ENCODE measurements at regions not wholly inside any gene's neighbourhood (a gene's known extent, or its start where the extent isn't known, plus 50 kb on each side); places are given as distances from the start of the nearest gene placed in this dataset.

DNA sequence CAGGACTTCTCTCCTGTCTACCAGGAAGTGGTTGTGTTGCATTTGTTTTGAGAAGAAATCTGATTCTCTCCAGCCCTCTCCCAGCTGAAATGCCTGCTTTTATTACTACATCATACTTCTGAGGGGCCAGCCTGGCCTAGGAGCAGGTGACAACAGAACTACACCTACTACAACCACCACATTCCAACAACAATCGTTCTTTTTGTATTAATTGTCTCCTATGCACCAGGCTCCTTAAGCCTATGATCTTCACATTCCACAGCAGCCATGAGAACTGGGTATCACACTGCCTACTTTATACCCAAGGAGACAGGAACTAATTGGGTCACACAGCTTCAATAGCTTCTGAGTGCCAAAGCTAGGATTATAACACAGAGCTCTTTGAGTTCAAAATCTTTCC lies 167.7 kb downstream of the TDRD15 start:
- DNase-seq (ENCODE audit: low read depth): peak; percentile 79
- TF ChIP-seq, protein P1, sequence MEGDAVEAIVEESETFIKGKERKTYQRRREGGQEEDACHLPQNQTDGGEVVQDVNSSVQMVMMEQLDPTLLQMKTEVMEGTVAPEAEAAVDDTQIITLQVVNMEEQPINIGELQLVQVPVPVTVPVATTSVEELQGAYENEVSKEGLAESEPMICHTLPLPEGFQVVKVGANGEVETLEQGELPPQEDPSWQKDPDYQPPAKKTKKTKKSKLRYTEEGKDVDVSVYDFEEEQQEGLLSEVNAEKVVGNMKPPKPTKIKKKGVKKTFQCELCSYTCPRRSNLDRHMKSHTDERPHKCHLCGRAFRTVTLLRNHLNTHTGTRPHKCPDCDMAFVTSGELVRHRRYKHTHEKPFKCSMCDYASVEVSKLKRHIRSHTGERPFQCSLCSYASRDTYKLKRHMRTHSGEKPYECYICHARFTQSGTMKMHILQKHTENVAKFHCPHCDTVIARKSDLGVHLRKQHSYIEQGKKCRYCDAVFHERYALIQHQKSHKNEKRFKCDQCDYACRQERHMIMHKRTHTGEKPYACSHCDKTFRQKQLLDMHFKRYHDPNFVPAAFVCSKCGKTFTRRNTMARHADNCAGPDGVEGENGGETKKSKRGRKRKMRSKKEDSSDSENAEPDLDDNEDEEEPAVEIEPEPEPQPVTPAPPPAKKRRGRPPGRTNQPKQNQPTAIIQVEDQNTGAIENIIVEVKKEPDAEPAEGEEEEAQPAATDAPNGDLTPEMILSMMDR (conservative IDR thresholded peaks at IDR 0.05; ENCODE audit: low read depth, low read length): no peak
- H3K4me3 ChIP-seq (ENCODE audit: low read length): no peak overlapping the region

DNA sequence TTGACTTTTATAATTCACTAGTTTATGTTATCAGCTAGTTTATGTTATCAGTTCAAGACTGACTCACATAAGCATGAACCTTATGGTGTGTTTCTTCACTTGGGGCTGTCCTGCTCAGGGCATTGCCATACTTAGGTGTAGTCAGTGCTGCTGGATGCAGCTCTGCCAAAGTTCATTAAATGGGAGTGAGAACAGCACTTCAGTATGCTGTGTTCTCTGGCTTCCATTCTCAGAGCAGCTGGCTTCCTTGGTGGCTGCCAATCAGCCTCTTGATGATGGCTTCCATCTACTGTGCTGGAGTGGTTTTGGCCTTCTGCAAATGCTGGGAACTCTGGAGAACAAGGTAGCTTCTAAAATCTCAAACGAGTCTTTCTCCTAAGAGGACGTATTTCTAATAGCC lies 170.7 kb downstream of the TDRD15 start:
- TF ChIP-seq, protein P1 (conservative IDR thresholded peaks at IDR 0.05; ENCODE audit: low read depth, low read length): no peak
- DNase-seq (ENCODE audit: low read depth): no peak
- no peak overlapping the region for H3K4me3 ChIP-seq (ENCODE audit: low read length)

DNA sequence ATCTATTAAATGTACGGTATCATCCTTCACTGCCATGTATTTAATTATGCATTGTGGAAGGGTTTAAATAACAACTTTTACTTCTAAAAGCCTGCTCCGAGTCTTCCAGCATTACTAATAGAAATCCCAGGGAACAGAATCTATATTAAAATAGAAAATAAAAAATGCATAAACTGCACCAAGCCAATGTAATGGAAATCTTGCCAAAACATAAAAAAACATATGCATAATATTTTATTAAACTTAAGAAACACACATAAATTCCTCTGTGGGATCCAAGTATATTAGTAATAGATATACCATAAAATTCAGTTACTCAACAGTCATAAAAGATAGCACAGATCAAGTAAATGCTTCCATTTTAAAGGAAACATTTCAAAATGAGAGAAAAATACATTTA lies 175.6 kb downstream of the TDRD15 start:
- no peak overlapping the region for H3K4me3 ChIP-seq (ENCODE audit: low read length)
- TF ChIP-seq, protein P1 (conservative IDR thresholded peaks at IDR 0.05; ENCODE audit: low read depth, low read length): no peak
- no peak for DNase-seq (ENCODE audit: low read depth)

DNA sequence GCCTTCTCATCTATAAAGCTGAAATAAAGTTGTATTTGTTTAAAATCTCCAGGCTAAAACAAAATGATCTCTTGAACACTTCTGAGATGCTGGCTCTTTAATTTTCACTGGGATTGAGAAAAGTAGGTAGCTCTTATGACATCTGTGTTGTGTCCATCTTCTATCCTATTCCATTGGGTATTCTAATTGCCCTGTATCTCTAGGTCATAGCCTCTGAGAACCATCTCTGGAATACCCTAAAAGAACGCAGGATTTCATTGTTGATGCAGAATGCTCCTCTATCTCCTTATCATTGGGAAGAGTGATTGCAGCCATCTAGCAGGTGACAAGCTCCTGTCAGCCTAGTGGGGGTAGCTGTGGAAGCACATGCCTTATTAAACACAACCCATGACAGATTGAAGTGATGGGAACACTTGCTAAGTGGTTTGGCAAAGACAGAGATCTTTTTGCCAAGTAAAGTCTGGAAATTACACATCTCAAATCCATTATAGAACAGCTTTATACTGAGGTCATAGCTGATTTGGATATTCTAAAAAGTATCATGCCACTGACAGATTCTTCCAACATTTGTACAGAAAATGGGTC lies 178.2 kb downstream of the TDRD15 start:
- no peak for DNase-seq (ENCODE audit: low read depth)
- TF ChIP-seq, protein P1 (conservative IDR thresholded peaks at IDR 0.05; ENCODE audit: low read depth, low read length): no peak

DNA sequence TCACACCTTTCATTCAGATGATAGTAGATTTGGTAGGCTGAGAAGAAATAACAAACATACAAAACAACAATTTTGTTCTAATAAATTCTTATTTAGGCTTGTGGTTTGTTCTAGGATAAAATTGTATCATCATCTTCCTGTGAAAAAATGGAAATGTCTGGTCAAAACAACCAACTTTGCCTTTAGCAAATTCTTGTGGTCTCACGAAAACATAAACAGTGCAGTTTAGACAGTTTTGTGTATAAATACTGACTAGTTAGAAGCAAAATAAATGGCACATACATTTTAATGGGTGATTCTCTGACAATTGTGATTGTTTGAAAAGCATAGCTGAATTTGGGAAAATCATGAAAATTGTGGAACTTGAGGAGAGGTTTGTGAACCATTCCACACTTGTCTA lies 180.1 kb downstream of the TDRD15 start:
- no peak overlapping the region for H3K4me3 ChIP-seq (ENCODE audit: low read length)
- DNase-seq (ENCODE audit: low read depth): no peak
- TF ChIP-seq, protein P1 (conservative IDR thresholded peaks at IDR 0.05; ENCODE audit: low read depth, low read length): no peak

More for the DNA sequence above, 178.2 kb downstream of the TDRD15 start:
- no peak overlapping the region for H3K4me3 ChIP-seq (ENCODE audit: low read length)

DNA sequence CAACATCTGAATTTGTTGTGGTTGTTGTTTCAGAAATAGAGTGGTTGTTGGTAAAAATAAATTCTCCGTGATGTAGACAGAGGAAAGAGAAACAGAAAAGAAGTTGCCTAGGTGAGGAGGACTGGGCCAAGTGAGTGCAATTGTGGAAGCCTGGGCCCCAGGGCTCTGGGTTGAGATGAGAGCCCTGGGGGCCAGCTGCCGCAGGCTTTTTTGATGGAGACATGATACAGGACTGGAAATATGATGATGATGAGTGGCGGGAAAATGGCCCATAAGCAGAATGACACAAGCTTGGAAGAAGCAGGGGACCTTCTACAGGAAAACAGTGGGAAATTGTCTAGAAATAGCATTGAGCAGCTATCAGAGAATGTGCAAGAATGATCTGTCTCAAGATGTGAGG lies 181.8 kb downstream of the TDRD15 start:
- TF ChIP-seq, protein P1 (conservative IDR thresholded peaks at IDR 0.05; ENCODE audit: low read depth, low read length): no peak
- no peak overlapping the region for H3K4me3 ChIP-seq (ENCODE audit: low read length)
- no peak for DNase-seq (ENCODE audit: low read depth)

DNA sequence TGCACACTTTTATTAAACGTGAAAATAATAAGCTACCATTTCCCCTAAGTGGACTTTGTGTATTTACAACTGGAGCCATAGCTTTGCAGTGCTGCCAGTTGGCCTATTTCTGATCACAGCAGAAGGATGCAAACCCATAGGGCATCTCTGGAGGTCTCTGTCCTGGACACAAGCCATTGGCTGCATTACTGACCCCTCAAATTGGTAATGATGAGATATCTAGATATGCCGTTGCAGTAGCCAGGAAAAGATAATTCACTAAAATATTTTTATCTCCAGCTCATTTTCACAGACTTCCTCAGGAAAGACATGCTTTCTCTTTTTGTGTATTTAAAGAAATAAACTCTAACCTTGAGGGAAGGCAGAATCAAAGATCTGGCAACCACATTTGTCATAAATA lies 182.5 kb downstream of the TDRD15 start:
- TF ChIP-seq, protein P1 (conservative IDR thresholded peaks at IDR 0.05; ENCODE audit: low read depth, low read length): no peak
- DNase-seq (ENCODE audit: low read depth): no peak
- no peak overlapping the region for H3K4me3 ChIP-seq (ENCODE audit: low read length)

Measured in retinal pigment epithelial cell (primary cell).